GM23338 (cell line): ENCODE measurements at regions not wholly inside any gene's neighbourhood (a gene's known extent, or its start where the extent isn't known, plus 50 kb on each side); places are given as distances from the start of the nearest gene placed in this dataset.

Source experiments
- ATAC-seq: fragments of 200-7000 bp; cut with Tn5 transposase; 3 replicates; pipeline ENCODE4 v1.9.1; 2020
- DNase-seq: peaks from one replicate; pipeline ENCODE4 v3.0.0-alpha.2; 2015; ENCODE audit warnings: low spot score
- H2AFZ ChIP-seq: fragments of 200-600 bp; sonication (generic); 2 replicates; pipeline ENCODE4 v1.8.0; 2016; ENCODE audit warnings: antibody characterized with exemption, mild to moderate bottlenecking, moderate library complexity
- H3F3A ChIP-seq: fragments of 200-600 bp; sonication (generic); replicated peaks from 2 replicates; pipeline ENCODE4 v1.8.0; 2017; ENCODE audit warnings: antibody characterized with exemption, mixed run types, low read depth
- H3K27ac ChIP-seq: fragments of 200-600 bp; sonication (generic); 2 replicates; pipeline ENCODE4 v1.6.1; 2016; ENCODE audit warnings: low read depth
- H3K27me3 ChIP-seq: fragments of 200-600 bp; sonication (generic); 2 replicates; pipeline ENCODE4 v1.8.0; 2016; ENCODE audit warnings: mild to moderate bottlenecking, mixed run types, moderate library complexity; ENCODE audit not compliant: insufficient read depth
- H3K36me3 ChIP-seq: fragments of 200-600 bp; sonication (generic); 2 replicates; pipeline ENCODE4 v1.8.0; 2016; ENCODE audit warnings: mild to moderate bottlenecking; ENCODE audit not compliant: insufficient read depth
- H3K4me1 ChIP-seq: fragments of 200-600 bp; sonication (generic); 2 replicates; pipeline ENCODE4 v1.8.0; 2016; ENCODE audit warnings: mild to moderate bottlenecking, moderate library complexity; ENCODE audit not compliant: insufficient read depth
- H3K4me2 ChIP-seq: fragments of 200-600 bp; sonication (generic); 2 replicates; pipeline ENCODE4 v1.7.1; 2017; ENCODE audit warnings: mixed run types
- H3K4me3 ChIP-seq: fragments of 200-600 bp; sonication (generic); 2 replicates; pipeline ENCODE4 v1.6.1; 2016; ENCODE audit warnings: mixed run types
- H3K79me2 ChIP-seq: fragments of 200-600 bp; sonication (generic); replicated peaks from 2 replicates; pipeline ENCODE4 v1.8.0; 2017; ENCODE audit warnings: mild to moderate bottlenecking; ENCODE audit not compliant: insufficient read depth
- H3K9me2 ChIP-seq: fragments of 200-600 bp; sonication (generic); 2 replicates; pipeline ENCODE4 v1.8.0; 2017; ENCODE audit not compliant: insufficient read depth
- H4K20me1 ChIP-seq: fragments of 200-600 bp; sonication (generic); replicated peaks from 2 replicates; pipeline ENCODE4 v1.8.0; 2017; ENCODE audit warnings: mild to moderate bottlenecking; ENCODE audit not compliant: insufficient read depth
- H3K27ac Mint-ChIP-seq: 2 replicates; pipeline ENCODE4 v1.8.0; 2020; ENCODE audit warnings: inconsistent platforms, mild to moderate bottlenecking, moderate library complexity, mixed read lengths
- H3K27me3 Mint-ChIP-seq: 3 replicates; pipeline ENCODE4 v1.8.0; 2022; ENCODE audit warnings: low read depth, mild to moderate bottlenecking, moderate library complexity, mixed read lengths, inconsistent platforms; ENCODE audit not compliant: insufficient read depth, poor library complexity
- H3K36me3 Mint-ChIP-seq: 3 replicates; pipeline ENCODE4 v1.8.0; 2021; ENCODE audit warnings: low read depth, mild to moderate bottlenecking, inconsistent platforms, moderate library complexity, mixed read lengths
- H3K4me1 Mint-ChIP-seq: 3 replicates; pipeline ENCODE4 v1.8.0; 2020; ENCODE audit warnings: mild to moderate bottlenecking, inconsistent platforms, mixed read lengths
- H3K4me3 Mint-ChIP-seq: 3 replicates; pipeline ENCODE4 v1.8.0; 2021; ENCODE audit warnings: moderate library complexity, mild to moderate bottlenecking, inconsistent platforms, mixed read lengths
- H3K9me3 Mint-ChIP-seq: 3 replicates; pipeline ENCODE4 v1.8.0; 2020; ENCODE audit warnings: moderate library complexity, mild to moderate bottlenecking, inconsistent platforms, mixed read lengths
- EZH2 ChIP-seq: fragments of 200-600 bp; sonication (generic); IDR thresholded peaks from one replicate; pipeline ENCODE4 v1.8.0; 2017; ENCODE audit warnings: antibody characterized with exemption, mild to moderate bottlenecking, low read depth; ENCODE audit not compliant: unreplicated experiment
- JUNB ChIP-seq: IDR thresholded peaks from one replicate; pipeline ENCODE4 v1.6.1; 2016; ENCODE audit warnings: antibody characterized with exemption; ENCODE audit not compliant: unreplicated experiment
- STAT1 ChIP-seq: IDR thresholded peaks from one replicate; pipeline ENCODE4 v1.6.1; 2016; ENCODE audit warnings: antibody characterized with exemption; ENCODE audit not compliant: unreplicated experiment
- ZNF114 ChIP-seq: fragments of 250-450 bp; sonication (Bioruptor Pico); IDR thresholded peaks from 2 replicates; pipeline ENCODE4 v1.5.0; 2020; ENCODE audit warnings: mild to moderate bottlenecking, moderate library complexity

DNA sequence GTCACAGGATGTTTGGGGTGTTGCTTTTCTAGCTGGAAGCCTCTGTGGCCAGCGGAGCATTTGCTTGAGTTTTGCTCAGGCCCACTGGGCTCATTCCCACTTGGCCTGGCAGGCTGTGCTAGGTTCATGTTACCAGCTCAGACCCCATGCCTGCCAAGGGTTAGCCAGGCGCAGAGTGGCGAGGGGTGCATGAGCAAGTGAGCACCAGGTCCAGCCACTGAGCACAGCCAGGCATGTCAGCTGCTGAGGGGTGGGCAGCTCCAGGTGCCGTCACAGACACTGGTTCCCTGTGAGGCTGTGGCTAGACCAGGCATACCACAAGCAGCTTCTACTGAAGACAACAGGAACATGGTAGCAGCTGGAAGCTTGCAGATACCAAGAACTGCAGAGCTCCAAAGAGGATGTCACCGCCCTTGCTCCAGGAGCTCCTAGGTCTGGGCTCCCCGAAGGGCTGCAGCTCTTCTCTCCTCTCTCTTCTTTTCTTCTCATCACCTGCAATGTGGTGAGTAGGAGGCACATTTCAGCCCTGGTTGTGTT, 52.0 kb upstream of the CYYR1 start:
- H3K4me2 ChIP-seq, result no peak overlapping the region
- H3K4me3 Mint-ChIP-seq, result no peak overlapping the region
- no peak for TF ChIP-seq EZH2
- no peak for TF ChIP-seq ZNF114 (CRISPR knock-in tag)
- TF ChIP-seq JUNB, result no peak
- no peak for TF ChIP-seq STAT1

More for the DNA sequence above, 52.0 kb upstream of the CYYR1 start:
- H3K36me3 Mint-ChIP-seq, result no peaks in the 10 kb centered on the region
- no peak overlapping the region for H3K4me3 ChIP-seq
- ATAC-seq, result no peak
- no peaks in the 10 kb centered on the region for H3K79me2 ChIP-seq
- H3K4me1 ChIP-seq, result no peaks in the 10 kb centered on the region
- no peaks in the 10 kb centered on the region for H4K20me1 ChIP-seq
- DNase-seq, result no peak
- H3K9me2 ChIP-seq, result no peaks in the 10 kb centered on the region
- no peaks in the 10 kb centered on the region for H3K27me3 Mint-ChIP-seq
- no peak overlapping the region for H3K27ac Mint-ChIP-seq
- H3K27me3 ChIP-seq, result no peaks in the 10 kb centered on the region
- no peaks in the 10 kb centered on the region for H3K36me3 ChIP-seq
- no peaks in the 10 kb centered on the region for H3F3A ChIP-seq
- no peaks in the 10 kb centered on the region; the same call in 2 of the 3 replicates for H3K4me1 Mint-ChIP-seq
- H2AFZ ChIP-seq, result no peak overlapping the region
- H3K27ac ChIP-seq, result no peak overlapping the region
- H3K9me3 Mint-ChIP-seq, result no peaks in the 10 kb centered on the region
